Kasumi-1 (cell line): ENCODE measurements at regions not wholly inside any gene's neighbourhood (a gene's known extent, or its start where the extent isn't known, plus 50 kb on each side); places are given as distances from the start of the nearest gene placed in this dataset.

Experiments used
- DNase-seq, 2 experiments: peaks; one replicate each; lab custom pipeline; 2025; lab: John Stamatoyannopoulos, UW

DNA sequence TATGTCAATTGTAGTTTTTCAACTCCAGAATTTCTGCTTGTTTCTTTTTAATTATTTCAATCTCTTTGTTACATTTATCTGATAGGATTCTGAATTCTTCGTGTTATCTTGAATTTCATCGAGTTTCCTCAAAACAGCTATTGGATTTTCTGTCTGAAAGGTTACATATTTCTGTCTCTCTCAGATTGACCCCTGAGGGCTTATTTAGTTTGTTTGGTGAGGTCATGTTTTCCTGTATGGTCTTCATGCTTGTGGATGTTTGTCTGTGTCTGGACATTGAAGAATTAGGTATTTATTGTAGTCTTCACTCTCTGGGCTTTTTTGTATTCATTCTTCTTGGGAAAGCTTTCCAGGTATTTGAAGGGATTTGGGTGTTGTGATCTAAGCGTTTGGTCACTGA lies 85.6 kb downstream of the SNAPC1 start:
- DNase-seq = no peak

GRCh38 chr14:61854898-61855297 lies 92.7 kb downstream of the SNAPC1 start:
- no peak for DNase-seq

GRCh38 chr14:61860294-61860918 lies 98.2 kb downstream of the SNAPC1 start:
- DNase-seq = peak; percentile 84 to 88

- DNase-seq = no peak
These were observed 99.2 kb downstream of the SNAPC1 start for GRCh38 chr14:61861320-61861865.

DNA sequence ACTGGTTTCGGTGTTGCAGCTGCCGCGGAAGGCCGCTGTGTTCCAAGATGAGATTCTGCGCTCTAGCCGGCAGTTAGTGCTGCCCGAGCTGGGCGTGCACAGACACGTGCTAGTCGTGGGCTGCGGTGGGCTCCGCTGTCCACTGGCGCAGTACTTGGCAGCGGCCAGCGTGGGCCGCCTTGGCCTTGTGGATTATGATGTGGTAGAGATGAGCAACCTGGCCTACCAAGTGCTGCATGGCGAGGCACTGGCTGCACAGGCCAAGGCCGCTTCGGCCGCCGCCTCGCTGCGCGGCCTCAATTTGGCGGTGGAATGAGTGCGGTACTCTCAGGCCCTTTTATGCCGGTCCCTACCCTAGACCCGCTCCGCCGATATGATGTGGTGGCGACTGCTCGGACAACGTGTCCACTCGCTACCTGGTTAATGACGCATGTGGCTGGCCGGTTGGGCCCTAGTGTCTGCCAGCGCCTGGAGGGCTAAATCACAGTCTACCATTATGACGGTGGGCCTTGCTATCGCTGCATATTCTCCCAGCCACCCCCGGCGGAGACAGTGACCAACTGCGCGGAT lies 102.2 kb downstream of the SNAPC1 start:
- no peak for DNase-seq

GRCh38 chr14:61866932-61867920 lies 105.0 kb downstream of the SNAPC1 start:
- DNase-seq = peak; percentile 81 to 90

GRCh38 chr14:61868846-61869245 lies 106.6 kb downstream of the SNAPC1 start:
- DNase-seq = no peak

DNA sequence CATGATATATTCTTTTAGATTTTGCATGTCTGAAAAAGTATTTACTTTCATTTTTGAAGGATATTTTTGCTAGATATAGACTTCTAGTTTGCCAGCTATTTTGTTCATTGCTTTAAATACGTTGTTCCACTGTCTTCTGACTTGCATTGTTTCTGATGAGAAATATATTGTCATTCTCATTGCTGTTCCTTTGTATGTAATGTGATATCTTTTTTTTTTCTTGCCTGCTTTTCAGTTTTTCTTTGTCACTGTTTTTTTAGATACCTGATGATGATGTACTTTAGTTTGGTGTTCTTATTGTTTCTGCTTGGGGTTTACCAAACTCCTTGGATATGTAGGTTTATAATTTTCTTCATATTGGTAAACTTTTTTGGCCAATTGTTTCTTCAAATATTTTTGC lies 107.9 kb downstream of the SNAPC1 start:
- peak; percentile 2 to 35 for DNase-seq

DNA sequence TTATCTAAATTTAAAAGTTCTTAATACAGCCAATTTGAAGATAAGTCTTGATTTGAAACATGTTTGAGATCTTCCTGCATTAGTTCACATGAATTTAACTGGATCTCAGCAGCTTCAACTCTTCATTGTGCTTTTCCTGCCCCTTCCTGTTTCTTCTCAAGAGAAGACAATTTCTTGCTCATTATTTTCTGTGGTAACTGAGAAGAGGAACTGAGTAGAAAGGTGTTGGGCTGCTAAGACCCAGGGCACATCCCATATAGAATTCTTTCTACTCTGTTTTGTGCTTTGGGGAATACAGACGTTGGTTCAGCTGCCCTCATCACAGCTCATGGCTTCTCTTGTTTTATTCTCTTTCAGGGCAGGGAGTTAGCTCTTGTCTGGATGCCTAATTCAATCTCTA lies 110.2 kb downstream of the SNAPC1 start:
- DNase-seq = peak; percentile 64 to 72

DNA sequence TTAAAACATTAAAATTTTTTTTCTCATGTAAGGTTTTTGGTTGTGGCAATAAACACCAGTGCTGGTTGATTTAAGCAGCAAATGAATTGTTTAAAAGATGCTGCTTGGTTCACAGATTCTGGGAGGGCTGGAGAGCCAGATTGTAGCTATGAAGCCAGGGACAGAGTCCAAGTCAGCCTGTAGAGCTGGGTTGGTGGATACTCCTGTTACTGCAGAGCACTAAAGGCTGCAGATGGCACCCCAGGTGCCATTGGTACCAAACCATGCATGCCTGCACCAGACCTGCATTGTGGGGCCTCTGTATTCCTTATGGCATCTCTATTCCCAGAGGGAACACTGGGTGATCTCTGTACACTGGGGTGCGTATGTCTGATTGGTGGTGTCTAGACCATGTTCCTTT lies 113.3 kb downstream of the SNAPC1 start:
- no peak for DNase-seq

DNA sequence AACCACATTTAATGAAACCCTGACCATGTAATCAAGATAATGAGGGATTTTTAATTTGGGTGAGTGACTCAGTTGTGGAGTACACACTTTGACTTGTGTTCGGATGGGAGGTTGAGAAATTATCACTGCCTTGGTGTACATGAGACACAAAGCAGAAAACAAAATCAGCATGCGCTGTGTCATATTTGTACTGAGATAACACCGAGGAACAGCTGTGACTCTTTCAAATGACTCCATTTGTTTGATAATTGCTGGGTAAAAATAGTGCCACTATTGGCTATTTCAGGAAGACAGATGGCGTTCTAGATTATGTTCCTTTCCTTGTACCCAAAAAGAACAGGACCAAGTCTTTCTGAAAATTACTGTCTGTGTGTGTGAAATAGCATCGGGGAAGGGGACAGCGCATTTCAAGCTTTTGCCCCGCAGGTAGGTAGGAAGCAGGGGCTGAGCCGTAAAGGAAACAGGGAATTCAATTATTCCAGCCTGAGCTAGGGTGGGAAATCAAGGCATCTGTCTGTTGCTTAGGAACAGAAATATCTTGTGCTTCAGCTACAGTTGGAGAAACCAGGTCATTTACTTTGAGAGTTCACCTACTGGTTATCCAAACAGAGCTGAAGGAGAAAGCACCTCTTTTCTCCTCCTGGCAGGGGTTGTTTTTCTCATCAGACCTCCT lies 114.3 kb downstream of the SNAPC1 start:
- no peak for DNase-seq

GRCh38 chr14:61877035-61877390 lies 114.8 kb downstream of the SNAPC1 start:
- DNase-seq = no peak

DNA sequence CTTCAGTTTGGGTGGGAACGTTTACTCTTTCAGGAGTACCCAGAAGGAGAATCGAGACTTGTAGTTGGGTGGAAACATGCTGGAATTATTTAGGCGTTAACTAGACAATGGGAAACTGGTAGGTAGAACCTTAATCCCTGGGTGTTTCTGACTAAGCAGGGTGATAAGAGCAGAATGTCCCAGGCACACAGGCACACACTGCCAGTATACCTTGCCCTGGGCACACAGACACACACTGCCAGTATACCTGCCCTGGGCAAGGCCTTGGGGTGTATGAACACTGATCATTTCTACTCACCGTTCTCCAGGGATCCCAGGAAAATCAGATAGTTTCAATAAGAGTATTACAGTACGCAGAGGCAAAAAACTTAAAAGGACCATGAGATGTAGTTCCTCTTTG lies 115.5 kb downstream of the SNAPC1 start:
- DNase-seq = no peak

DNA sequence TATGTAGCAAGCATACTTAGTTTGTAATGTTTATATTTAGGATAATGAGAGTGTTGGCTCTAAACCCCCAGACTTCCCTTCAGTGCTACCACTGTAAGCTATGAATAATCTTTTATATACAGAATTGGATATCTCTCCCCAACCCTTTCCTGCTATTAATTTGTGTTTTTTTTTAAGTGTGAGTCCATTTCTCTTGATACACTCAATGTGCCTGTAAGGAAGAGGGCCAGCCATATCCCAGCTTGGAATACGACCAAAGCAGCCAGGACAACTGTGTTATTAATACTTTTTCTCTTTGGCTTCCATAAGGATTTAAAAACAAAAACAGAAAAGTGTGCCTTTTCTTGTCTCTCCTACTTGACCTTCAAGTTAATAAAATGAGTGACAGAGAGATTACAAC lies 116.7 kb downstream of the SNAPC1 start:
- DNase-seq = no peak

- no peak for DNase-seq
These were observed 118.8 kb downstream of the SNAPC1 start for GRCh38 chr14:61881046-61881445.

- no peak for DNase-seq
These were observed 122.5 kb downstream of the SNAPC1 start for GRCh38 chr14:61884711-61885110.

- DNase-seq = no peak
These were observed 123.2 kb downstream of the SNAPC1 start for GRCh38 chr14:61885203-61885961.

- DNase-seq = no peak
These were observed 125.4 kb downstream of the SNAPC1 start for GRCh38 chr14:61887628-61888027.

DNA sequence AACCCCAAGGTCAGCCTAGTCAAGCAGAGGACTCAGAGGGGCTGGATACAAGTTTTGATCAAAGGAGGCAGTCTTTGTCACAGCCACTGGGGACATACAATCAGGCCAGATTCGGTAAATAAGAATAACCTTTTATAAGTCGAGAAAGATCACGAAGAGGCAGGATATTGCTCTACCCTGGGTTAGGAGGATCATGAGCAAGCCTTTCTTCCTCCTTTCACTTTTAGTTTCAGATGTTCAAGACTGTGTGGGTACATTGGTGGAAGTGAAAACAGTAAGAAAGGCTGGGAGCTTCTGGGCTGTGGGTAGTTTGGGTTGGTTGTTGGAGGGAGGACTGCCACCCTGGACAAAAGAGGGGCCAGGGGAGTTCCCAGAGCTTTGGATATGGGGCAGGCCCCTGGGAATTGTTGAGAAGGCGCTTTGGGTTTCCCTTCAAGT lies 127.7 kb downstream of the SNAPC1 start:
- peak in 1 of 2 experiments; percentile 3 for DNase-seq

DNA sequence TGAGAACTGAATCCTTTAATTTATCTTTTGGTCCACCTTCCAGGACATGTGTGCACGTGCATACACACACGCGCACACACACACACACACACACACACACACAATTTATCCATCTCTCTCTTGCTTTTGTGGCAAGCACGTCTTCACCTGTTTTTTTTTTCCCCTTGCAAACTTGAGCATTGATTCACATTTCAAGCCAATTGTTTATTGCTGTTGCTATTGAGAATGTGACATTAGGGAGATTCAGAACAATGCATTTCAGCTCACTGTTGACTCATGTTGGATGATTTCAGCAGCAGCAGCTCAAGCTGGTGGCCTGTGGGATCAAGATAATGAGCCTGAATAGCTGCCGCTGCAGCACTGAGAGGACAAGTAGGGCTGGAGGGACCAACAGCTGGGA lies 128.9 kb downstream of the SNAPC1 start:
- no peak for DNase-seq

DNA sequence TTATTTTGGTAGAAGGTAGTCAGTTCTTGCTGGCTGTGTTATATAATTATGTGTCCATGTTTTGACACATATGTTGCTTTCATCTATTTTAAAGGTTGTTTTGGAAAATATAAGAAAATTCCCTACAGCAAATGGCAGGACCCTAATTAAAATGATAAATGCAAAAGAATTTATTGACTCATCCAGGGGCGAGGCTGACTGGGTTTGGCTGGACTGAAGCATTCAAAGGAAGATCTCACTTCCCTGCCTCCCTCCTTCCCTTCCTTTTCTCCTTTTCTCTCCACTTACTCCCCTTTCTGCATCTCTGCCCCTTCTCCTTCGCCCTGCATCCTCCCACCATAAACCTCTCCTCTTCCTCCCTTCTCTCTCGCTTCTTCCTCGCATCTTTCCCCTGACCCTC lies 129.6 kb downstream of the SNAPC1 start:
- DNase-seq = no peak
